ENCODE measurements at regions not wholly inside any gene's neighbourhood (a gene's known extent, or its start where the extent isn't known, plus 50 kb on each side); places are given as distances from the start of the nearest gene placed in this dataset.

GRCh38 chr15:96058103-96058851 lies 272.2 kb upstream of the NR2F2 start:
- Histone ChIP-seq H3K14ac (ENCODE audit: insufficient read length) (no peak overlapping the region), H3K23me2 (ENCODE audit: low read depth, low read length) (peaks cover 4% of the 10 kb centered on the region; the same call in 1 of the 2 replicates), H3K9ac (replicated peaks in 1 of 4; ENCODE audit: extremely low read depth in 1 of 4, low read depth in 3 of 4, low read length in 3 of 4) (no peak overlapping the region), H3K27me3 (replicated peaks in 1 of 4; ENCODE audit: control insufficient read depth in 3 of 4, extremely low read depth in 1 of 4, insufficient read depth in 3 of 4, low read length in 3 of 4) (peaks cover 17 to 43% (median 27%) of the 10 kb centered on the region in 4 experiments), H2AK5ac (ENCODE audit: low read depth, low read length) (no peak overlapping the region), H3K56ac (replicated peaks; ENCODE audit: insufficient read length, low read depth, low read length) (no peak overlapping the region), H3K18ac (ENCODE audit: extremely low read depth, low read length) (no peak overlapping the region), H3K23ac (ENCODE audit: insufficient read length) (no peak overlapping the region), H4K20me1 (replicated peaks in 1 of 2; ENCODE audit: control insufficient read depth in 1 of 2, insufficient read depth in 2 of 2, low read length in 2 of 2) (no peaks in the 10 kb centered on the region), H3K4me1 (replicated peaks in 1 of 4; ENCODE audit: control insufficient read depth in 3 of 4, insufficient read depth in 4 of 4, low read length in 3 of 4) (peaks cover 0 to under 1% (median 0%) of the 10 kb centered on the region in 4 experiments; a peak in 1 of 7 replicates), H4K91ac (replicated peaks; ENCODE audit: insufficient read length, low read length) (no peak overlapping the region), H2BK15ac (ENCODE audit: low read length) (no peak overlapping the region), H2BK120ac (replicated peaks; ENCODE audit: low read depth, low read length) (no peak overlapping the region), H3K4ac (replicated peaks; ENCODE audit: insufficient read length, low read depth, low read length) (no peak overlapping the region), H3K36me3 (ENCODE audit: control insufficient read depth in 2 of 4, insufficient read depth in 4 of 4, low read length in 3 of 4) (no peaks in the 10 kb centered on the region), H2BK5ac (ENCODE audit: low read depth, low read length) (no peak overlapping the region), H3K4me2 (ENCODE audit: insufficient read depth in 1 of 2, low read depth in 2 of 2, low read length in 2 of 2) (no peak overlapping the region), H4K8ac (ENCODE audit: extremely low read depth, insufficient read depth, low read length) (no peak overlapping the region), H3K79me1 (ENCODE audit: low read depth, low read length) (no peaks in the 10 kb centered on the region), H3K9me3 (ENCODE audit: insufficient read depth in 2 of 2, low read depth in 1 of 2, low read length in 1 of 2) (no peaks in the 10 kb centered on the region), H3K4me3 (ENCODE audit: extremely low read depth in 1 of 4, insufficient read depth in 2 of 4, low read depth in 3 of 4, low read length in 4 of 4) (no peak overlapping the region), H4K5ac (ENCODE audit: insufficient read length, low read depth, low read length) (no peak overlapping the region), H3K27ac (ENCODE audit: low read depth, low read length) (no peak overlapping the region), H2BK20ac (ENCODE audit: low read length) (no peak overlapping the region), H2BK12ac (ENCODE audit: low read depth, low read length) (no peak overlapping the region), H2AFZ (ENCODE audit: low read length) (no peak overlapping the region), H3K79me2 (ENCODE audit: control insufficient read depth in 1 of 2, insufficient read depth in 2 of 2, low read length in 2 of 2) (no peaks in the 10 kb centered on the region)
- POLR2A ChIA-PET (ENCODE audit: partially characterized antibody) = no interaction called here
- 93% methylated on average over 8 of the region's 8 CpGs; no CpG with 5 or more reads in 1 of the 2 experiments for WGBS, 2 experiments (ENCODE audit: extremely low coverage in 1 of 2, insufficient coverage in 1 of 2, insufficient read length in 1 of 2, insufficient replicate concordance in 2 of 2, low coverage in 1 of 2, low lambda C conversion rate in 2 of 2, missing lambda C conversion rate in 1 of 2)
- no peak for TF ChIP-seq MAFK (IDR thresholded peaks at IDR 0.05; ENCODE audit: low read depth, low read length)
- TF ChIP-seq RXRA (IDR thresholded peaks at IDR 0.05; ENCODE audit: insufficient read depth, low read depth, low read length) = no peak
- no peak for TF ChIP-seq YY1 (IDR thresholded peaks at IDR 0.05; ENCODE audit: low read depth, low read length)
- TF ChIP-seq HDAC2 (IDR thresholded peaks at IDR 0.05; ENCODE audit: borderline replicate concordance in 1 of 2, low read depth in 2 of 2, low read length in 2 of 2) = no peak
- FAIRE-seq (no peak), DNase-seq (ENCODE audit: low read depth in 1 of 2, low spot score in 2 of 2) (no peak)
- CTCF ChIA-PET (ENCODE audit: partially characterized antibody) = interaction anchor here (1.1 kb wide), 1 partner anchor 15 kb away, joined by 3 read pairs; no protein-coding TSS in a partner anchor

All from H1 (cell line).